ENCODE measurements at regions not wholly inside any gene's neighbourhood (a gene's known extent, or its start where the extent isn't known, plus 50 kb on each side); places are given as distances from the start of the nearest gene placed in this dataset.

DNA sequence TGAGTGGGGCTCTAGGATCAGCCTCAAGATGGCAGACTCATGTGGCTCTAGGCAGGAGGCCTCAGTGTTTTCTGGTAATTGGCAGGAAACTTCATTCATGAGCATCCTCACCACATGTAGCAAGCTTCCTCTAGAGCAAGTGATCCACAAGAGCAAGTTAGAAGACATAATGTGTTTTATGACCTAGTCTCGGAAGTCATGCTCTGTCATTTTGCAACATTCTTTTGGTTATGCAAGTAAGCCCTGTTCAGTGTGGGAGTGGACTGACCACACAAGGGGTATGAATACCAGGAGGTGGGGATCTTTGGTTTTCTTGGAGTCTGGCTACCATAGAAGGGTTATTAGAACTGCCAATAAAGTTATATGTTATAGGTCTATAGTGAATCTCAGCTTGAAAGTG lies 66.8 kb upstream of the STK39 start:
- Histone ChIP-seq H2AFZ (ENCODE audit: low read depth, low read length) (no peak overlapping the region), H3K79me2 (ENCODE audit: control insufficient read depth, insufficient read depth, low read length) (no peaks in the 10 kb centered on the region), H3K9me3 (replicated peaks; ENCODE audit: control insufficient read depth, insufficient read depth, low read length) (no peaks in the 10 kb centered on the region), H3K4me1 (ENCODE audit: control insufficient read depth, extremely low read depth, insufficient read depth, low read length) (no peaks in the 10 kb centered on the region), H3K9me1 (replicated peaks; ENCODE audit: control insufficient read depth, extremely low read depth, insufficient read depth, low read length) (no peaks in the 10 kb centered on the region), H3K27me3 (ENCODE audit: control insufficient read depth in 2 of 2, insufficient read depth in 2 of 2, low read length in 2 of 2) (no peaks in the 10 kb centered on the region), H3K4me2 (ENCODE audit: insufficient read depth, low read length) (no peak overlapping the region), H3K4me3 (replicated peaks in 1 of 3; ENCODE audit: insufficient read depth in 1 of 3, low read depth in 1 of 3, low read length in 3 of 3) (no peak overlapping the region), H3K36me3 (ENCODE audit: control insufficient read depth in 2 of 2, extremely low read depth in 1 of 2, insufficient read depth in 2 of 2, low read length in 2 of 2) (no peaks in the 10 kb centered on the region), H3K27ac (ENCODE audit: insufficient read depth, low read depth, low read length) (no peak overlapping the region), H3K9ac (replicated peaks; ENCODE audit: extremely low read depth, insufficient read depth, low read length) (no peak overlapping the region), H4K20me1 (replicated peaks; ENCODE audit: control insufficient read depth, extremely low read depth, insufficient read depth, low read length) (no peaks in the 10 kb centered on the region)
- intact Hi-C loops (cut with micrococcal nuclease), result no loop called here
- dilution Hi-C loops (cut with MboI; ENCODE audit: extremely low pct_ligation_motif_present, low sequenced_read_pairs), result no loop called here
- ChIA-PET POLR2A (no interaction called here), CTCF (no interaction called here)
- BruUV-seq (replicated peaks), result no TSS peak
- no peak for TF ChIP-seq EZH2 (IDR thresholded peaks at IDR 0.05; ENCODE audit: borderline replicate concordance, low read depth, low read length, severe bottlenecking)
- no peak for TF ChIP-seq MYC (IDR thresholded peaks at IDR 0.05; ENCODE audit: low read depth, low read length)
- TF ChIP-seq, protein P1, sequence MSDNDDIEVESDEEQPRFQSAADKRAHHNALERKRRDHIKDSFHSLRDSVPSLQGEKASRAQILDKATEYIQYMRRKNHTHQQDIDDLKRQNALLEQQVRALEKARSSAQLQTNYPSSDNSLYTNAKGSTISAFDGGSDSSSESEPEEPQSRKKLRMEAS (IDR thresholded peaks at IDR 0.05; ENCODE audit: insufficient read depth, insufficient read length), result no peak
- TF ChIP-seq, protein P2, sequence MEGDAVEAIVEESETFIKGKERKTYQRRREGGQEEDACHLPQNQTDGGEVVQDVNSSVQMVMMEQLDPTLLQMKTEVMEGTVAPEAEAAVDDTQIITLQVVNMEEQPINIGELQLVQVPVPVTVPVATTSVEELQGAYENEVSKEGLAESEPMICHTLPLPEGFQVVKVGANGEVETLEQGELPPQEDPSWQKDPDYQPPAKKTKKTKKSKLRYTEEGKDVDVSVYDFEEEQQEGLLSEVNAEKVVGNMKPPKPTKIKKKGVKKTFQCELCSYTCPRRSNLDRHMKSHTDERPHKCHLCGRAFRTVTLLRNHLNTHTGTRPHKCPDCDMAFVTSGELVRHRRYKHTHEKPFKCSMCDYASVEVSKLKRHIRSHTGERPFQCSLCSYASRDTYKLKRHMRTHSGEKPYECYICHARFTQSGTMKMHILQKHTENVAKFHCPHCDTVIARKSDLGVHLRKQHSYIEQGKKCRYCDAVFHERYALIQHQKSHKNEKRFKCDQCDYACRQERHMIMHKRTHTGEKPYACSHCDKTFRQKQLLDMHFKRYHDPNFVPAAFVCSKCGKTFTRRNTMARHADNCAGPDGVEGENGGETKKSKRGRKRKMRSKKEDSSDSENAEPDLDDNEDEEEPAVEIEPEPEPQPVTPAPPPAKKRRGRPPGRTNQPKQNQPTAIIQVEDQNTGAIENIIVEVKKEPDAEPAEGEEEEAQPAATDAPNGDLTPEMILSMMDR (IDR thresholded peaks at IDR 0.05; ENCODE audit: extremely low read depth in 1 of 2, insufficient read depth in 1 of 2, low read depth in 1 of 2, low read length in 2 of 2), result no peak
- no peak for TF ChIP-seq POLR2A (IDR thresholded peaks at IDR 0.05; ENCODE audit: low read depth, low read length)
- TF ChIP-seq FOS (IDR thresholded peaks at IDR 0.05; ENCODE audit: borderline replicate concordance, insufficient read depth, low read length), result no peak
- no peak for TF ChIP-seq GATA2 (IDR thresholded peaks at IDR 0.05; ENCODE audit: insufficient read depth, insufficient read length, low read depth, low read length)
- TF ChIP-seq POLR2AphosphoS5 (IDR thresholded peaks at IDR 0.05; ENCODE audit: insufficient read depth, low read depth, low read length), result no peak
- no peak for TF ChIP-seq JUN (IDR thresholded peaks at IDR 0.05; ENCODE audit: borderline replicate concordance, insufficient read depth, insufficient read length, low read depth)
- DNase-seq (ENCODE audit: low read depth, low spot score), result no peak
- no peak for FAIRE-seq

All from endothelial cell of umbilical vein (primary cell).